ENCODE measurements at regions not wholly inside any gene's neighbourhood (a gene's known extent, or its start where the extent isn't known, plus 50 kb on each side); places are given as distances from the start of the nearest gene placed in this dataset.

- Histone ChIP-seq H2BK15ac (ENCODE audit: low read depth, poor library complexity, severe bottlenecking) (no peak overlapping the region), H3K23ac (ENCODE audit: low read length in 2 of 2) (no peak overlapping the region), H3K36me3 (ENCODE audit: control insufficient read depth in 1 of 2, insufficient read depth in 2 of 2, low read depth in 1 of 2, low read length in 2 of 2) (no peaks in the 10 kb centered on the region), H3K18ac (ENCODE audit: low read depth in 1 of 2, low read length in 2 of 2) (no peak overlapping the region), H3K9ac (ENCODE audit: low read length) (no peak overlapping the region), H3K4me1 (ENCODE audit: control insufficient read depth, insufficient read depth, low read depth, low read length) (no peaks in the 10 kb centered on the region), H3K27me3 (ENCODE audit: control insufficient read depth in 1 of 2, insufficient read depth in 1 of 2, low read length in 2 of 2) (peaks cover 0 to 13% of the 10 kb centered on the region in 2 experiments), H2AFZ (ENCODE audit: low read depth, low read length) (no peak overlapping the region), H2AK5ac (ENCODE audit: low read length, severe bottlenecking) (no peak overlapping the region), H3K79me1 (replicated peaks; ENCODE audit: low read length, poor library complexity, severe bottlenecking) (peaks cover 1% of the 10 kb centered on the region), H3K14ac (ENCODE audit: low read length in 2 of 2) (no peak overlapping the region), H3K4me3 (ENCODE audit: insufficient read depth in 1 of 2, low read depth in 1 of 2, low read length in 2 of 2) (no peak overlapping the region), H2BK120ac (ENCODE audit: low read depth, low read length) (no peak overlapping the region), H4K8ac (ENCODE audit: low read length) (no peak overlapping the region), H3K27ac (ENCODE audit: low read length, poor library complexity, severe bottlenecking) (no peak overlapping the region), H4K91ac (ENCODE audit: low read length) (no peak overlapping the region), H3K9me3 (ENCODE audit: control insufficient read depth, low read length) (no peaks in the 10 kb centered on the region), H3K4me2 (ENCODE audit: low read length, poor library complexity, severe bottlenecking) (no peak overlapping the region), H2BK5ac (ENCODE audit: low read depth, low read length, poor library complexity, severe bottlenecking) (no peak overlapping the region), H2BK12ac (ENCODE audit: low read length in 2 of 2) (no peak overlapping the region), H3K4ac (ENCODE audit: low read depth in 1 of 2, low read length in 2 of 2) (no peak overlapping the region)
- WGBS, result 83% methylated on average over 6 of the region's 6 CpGs
- no peak for DNase-seq
These were observed 196.2 kb upstream of the NSMCE3 start for GRCh38 chr15:29465816-29466215.

GRCh38 chr15:29465196-29465595, 195.6 kb upstream of the NSMCE3 start:
- Histone ChIP-seq H3K4me3 (ENCODE audit: insufficient read depth in 1 of 2, low read depth in 1 of 2, low read length in 2 of 2) (no peak overlapping the region), H2BK5ac (ENCODE audit: low read depth, low read length, poor library complexity, severe bottlenecking) (no peak overlapping the region), H3K9me3 (ENCODE audit: control insufficient read depth, low read length) (no peaks in the 10 kb centered on the region), H2AFZ (ENCODE audit: low read depth, low read length) (no peak overlapping the region), H3K27ac (ENCODE audit: low read length, poor library complexity, severe bottlenecking) (no peak overlapping the region), H3K4me1 (ENCODE audit: control insufficient read depth, insufficient read depth, low read depth, low read length) (no peaks in the 10 kb centered on the region), H3K4ac (ENCODE audit: low read depth in 1 of 2, low read length in 2 of 2) (no peak overlapping the region), H3K79me1 (replicated peaks; ENCODE audit: low read length, poor library complexity, severe bottlenecking) (peaks cover 1% of the 10 kb centered on the region), H3K14ac (ENCODE audit: low read length in 2 of 2) (no peak overlapping the region), H4K91ac (ENCODE audit: low read length) (no peak overlapping the region), H2BK12ac (ENCODE audit: low read length in 2 of 2) (no peak overlapping the region), H2BK120ac (ENCODE audit: low read depth, low read length) (no peak overlapping the region), H3K9ac (ENCODE audit: low read length) (no peak overlapping the region), H3K18ac (ENCODE audit: low read depth in 1 of 2, low read length in 2 of 2) (no peak overlapping the region), H2AK5ac (ENCODE audit: low read length, severe bottlenecking) (no peak overlapping the region), H3K36me3 (ENCODE audit: control insufficient read depth in 1 of 2, insufficient read depth in 2 of 2, low read depth in 1 of 2, low read length in 2 of 2) (no peaks in the 10 kb centered on the region), H4K8ac (ENCODE audit: low read length) (no peak overlapping the region), H3K23ac (ENCODE audit: low read length in 2 of 2) (no peak overlapping the region), H3K4me2 (ENCODE audit: low read length, poor library complexity, severe bottlenecking) (no peak overlapping the region), H3K27me3 (ENCODE audit: control insufficient read depth in 1 of 2, insufficient read depth in 1 of 2, low read length in 2 of 2) (peaks cover 0 to 13% of the 10 kb centered on the region in 2 experiments), H2BK15ac (ENCODE audit: low read depth, poor library complexity, severe bottlenecking) (no peak overlapping the region)
- no peak for DNase-seq
- WGBS, result 48% methylated on average over 3 of the region's 3 CpGs

GRCh38 chr15:29461877-29462276, 192.3 kb upstream of the NSMCE3 start:
- H3K27me3 ChIP-seq (ENCODE audit: control insufficient read depth in 1 of 2, insufficient read depth in 1 of 2, low read length in 2 of 2), result peaks cover 0 to 14% of the 10 kb centered on the region in 2 experiments
- H3K23ac ChIP-seq (ENCODE audit: low read length in 2 of 2), result no peak overlapping the region
- no peak overlapping the region for H4K8ac ChIP-seq (ENCODE audit: low read length)
- no peak overlapping the region for H2BK15ac ChIP-seq (ENCODE audit: low read depth, poor library complexity, severe bottlenecking)
- H2AFZ ChIP-seq (ENCODE audit: low read depth, low read length), result no peak overlapping the region
- no peak overlapping the region for H3K4me3 ChIP-seq (ENCODE audit: insufficient read depth in 1 of 2, low read depth in 1 of 2, low read length in 2 of 2)
- no peak overlapping the region for H3K4ac ChIP-seq (ENCODE audit: low read depth in 1 of 2, low read length in 2 of 2)
- no peak overlapping the region for H2AK5ac ChIP-seq (ENCODE audit: low read length, severe bottlenecking)
- H3K79me1 ChIP-seq (replicated peaks; ENCODE audit: low read length, poor library complexity, severe bottlenecking), result peaks cover 1% of the 10 kb centered on the region
- H3K4me1 ChIP-seq (ENCODE audit: control insufficient read depth, insufficient read depth, low read depth, low read length), result no peaks in the 10 kb centered on the region
- no peaks in the 10 kb centered on the region for H3K9me3 ChIP-seq (ENCODE audit: control insufficient read depth, low read length)
- no peaks in the 10 kb centered on the region for H3K36me3 ChIP-seq (ENCODE audit: control insufficient read depth in 1 of 2, insufficient read depth in 2 of 2, low read depth in 1 of 2, low read length in 2 of 2)
- no peak overlapping the region for H3K9ac ChIP-seq (ENCODE audit: low read length)
- H3K18ac ChIP-seq (ENCODE audit: low read depth in 1 of 2, low read length in 2 of 2), result no peak overlapping the region
- WGBS, result 40% methylated on average over 2 of the region's 3 CpGs
- H2BK5ac ChIP-seq (ENCODE audit: low read depth, low read length, poor library complexity, severe bottlenecking), result no peak overlapping the region
- H3K14ac ChIP-seq (ENCODE audit: low read length in 2 of 2), result no peak overlapping the region
- no peak overlapping the region for H3K27ac ChIP-seq (ENCODE audit: low read length, poor library complexity, severe bottlenecking)
- H2BK120ac ChIP-seq (ENCODE audit: low read depth, low read length), result no peak overlapping the region
- DNase-seq, result no peak
- no peak overlapping the region for H3K4me2 ChIP-seq (ENCODE audit: low read length, poor library complexity, severe bottlenecking)
- H2BK12ac ChIP-seq (ENCODE audit: low read length in 2 of 2), result no peak overlapping the region
- H4K91ac ChIP-seq (ENCODE audit: low read length), result no peak overlapping the region

GRCh38 chr15:29458361-29458760, 188.7 kb upstream of the NSMCE3 start:
- Histone ChIP-seq H2BK120ac (ENCODE audit: low read depth, low read length) (no peak overlapping the region), H2AFZ (ENCODE audit: low read depth, low read length) (no peak overlapping the region), H3K4me3 (ENCODE audit: insufficient read depth in 1 of 2, low read depth in 1 of 2, low read length in 2 of 2) (no peak overlapping the region), H3K27ac (ENCODE audit: low read length, poor library complexity, severe bottlenecking) (no peak overlapping the region), H3K9ac (ENCODE audit: low read length) (no peak overlapping the region), H3K79me1 (replicated peaks; ENCODE audit: low read length, poor library complexity, severe bottlenecking) (peaks cover 3% of the 10 kb centered on the region), H2BK5ac (ENCODE audit: low read depth, low read length, poor library complexity, severe bottlenecking) (no peak overlapping the region), H3K4ac (ENCODE audit: low read depth in 1 of 2, low read length in 2 of 2) (no peak overlapping the region), H3K4me2 (ENCODE audit: low read length, poor library complexity, severe bottlenecking) (no peak overlapping the region), H3K36me3 (ENCODE audit: control insufficient read depth in 1 of 2, insufficient read depth in 2 of 2, low read depth in 1 of 2, low read length in 2 of 2) (no peaks in the 10 kb centered on the region), H2BK12ac (ENCODE audit: low read length in 2 of 2) (no peak overlapping the region), H3K9me3 (ENCODE audit: control insufficient read depth, low read length) (no peaks in the 10 kb centered on the region), H3K23ac (ENCODE audit: low read length in 2 of 2) (no peak overlapping the region), H4K8ac (ENCODE audit: low read length) (no peak overlapping the region), H2BK15ac (ENCODE audit: low read depth, poor library complexity, severe bottlenecking) (no peak overlapping the region), H3K4me1 (ENCODE audit: control insufficient read depth, insufficient read depth, low read depth, low read length) (no peaks in the 10 kb centered on the region), H3K14ac (ENCODE audit: low read length in 2 of 2) (no peak overlapping the region), H3K27me3 (ENCODE audit: control insufficient read depth in 1 of 2, insufficient read depth in 1 of 2, low read length in 2 of 2) (peaks cover 0 to 9% of the 10 kb centered on the region in 2 experiments), H3K18ac (ENCODE audit: low read depth in 1 of 2, low read length in 2 of 2) (no peak overlapping the region), H2AK5ac (ENCODE audit: low read length, severe bottlenecking) (no peak overlapping the region), H4K91ac (ENCODE audit: low read length) (no peak overlapping the region)
- WGBS, result 66% methylated on average over 7 of the region's 7 CpGs
- no peak for DNase-seq

Measured in mesenchymal stem cell (in vitro differentiated cells and primary cell).